Endodermal cell (in vitro differentiated cells): ENCODE measurements at regions not wholly inside any gene's neighbourhood (a gene's known extent, or its start where the extent isn't known, plus 50 kb on each side); places are given as distances from the start of the nearest gene placed in this dataset.

Experiments used
- DNase-seq: peaks from one replicate; pipeline ENCODE4 v3.0.0-alpha.2; 2017
- H3K27ac ChIP-seq: 2 replicates; pipeline ENCODE4 v1.5.1; 2013; ENCODE audit warnings: mild to moderate bottlenecking, low read depth, low read length, moderate library complexity
- H3K27me3 ChIP-seq: 2 replicates; pipeline ENCODE4 v1.6.1; 2013; ENCODE audit warnings: mild to moderate bottlenecking, low read length, moderate library complexity; ENCODE audit not compliant: insufficient read depth, control insufficient read depth, poor library complexity, severe bottlenecking
- H3K36me3 ChIP-seq: 2 replicates; pipeline ENCODE4 v1.7.0; 2013; ENCODE audit warnings: mild to moderate bottlenecking, low read length, moderate library complexity; ENCODE audit not compliant: control insufficient read depth, insufficient read depth
- H3K4me1 ChIP-seq: one replicate; pipeline ENCODE4 v1.7.0; 2013; ENCODE audit warnings: low read length; ENCODE audit not compliant: control insufficient read depth, insufficient read depth
- H3K4me3 ChIP-seq: 2 replicates; pipeline ENCODE4 v1.5.1; 2013; ENCODE audit warnings: mild to moderate bottlenecking, low read length, moderate library complexity
- H3K9ac ChIP-seq: 2 replicates; pipeline ENCODE4 v1.6.1; 2013; ENCODE audit warnings: mild to moderate bottlenecking, low read length, moderate library complexity; ENCODE audit not compliant: poor library complexity, severe bottlenecking; ENCODE audit errors: extremely low read depth
- H3K9me3 ChIP-seq: 2 replicates; pipeline ENCODE4 v1.6.1; 2013; ENCODE audit warnings: mild to moderate bottlenecking, low read length, moderate library complexity; ENCODE audit not compliant: control insufficient read depth
- H3K27ac Mint-ChIP-seq: 2 replicates; pipeline ENCODE4 v1.8.0; 2020; ENCODE audit warnings: mixed read lengths
- H3K27me3 Mint-ChIP-seq: 2 replicates; pipeline ENCODE4 v1.8.0; 2021; ENCODE audit warnings: mild to moderate bottlenecking, mixed read lengths; ENCODE audit not compliant: insufficient read depth
- H3K36me3 Mint-ChIP-seq: 2 replicates; pipeline ENCODE4 v1.8.0; 2020; ENCODE audit warnings: low read depth, mixed read lengths
- H3K4me1 Mint-ChIP-seq: 2 replicates; pipeline ENCODE4 v1.8.0; 2020; ENCODE audit warnings: mixed read lengths
- H3K4me3 Mint-ChIP-seq: 2 replicates; pipeline ENCODE4 v1.8.0; 2020; ENCODE audit warnings: mild to moderate bottlenecking, moderate library complexity, mixed read lengths
- H3K9me3 Mint-ChIP-seq: 2 replicates; pipeline ENCODE4 v1.8.0; 2020; ENCODE audit warnings: mild to moderate bottlenecking, mixed read lengths
- WGBS, 2 experiments: methylation state at CpG; one replicate each; pipeline versions ENCODE4 v1.1.5 to v1.1.7; 2013; ENCODE audit warnings: missing lambda C conversion rate in 2 of 2, mixed read lengths in 1 of 2; ENCODE audit not compliant: insufficient coverage in 1 of 2, insufficient read length in 1 of 2; 5-methylcytosine and 5-hydroxymethylcytosine counted together
- TF ChIP-seq, protein P1 (sequence below): fragments of 200-600 bp; sonication (generic); conservative IDR thresholded peaks from 2 replicates; pipeline ENCODE4 v1.5.0; 2021; ENCODE audit warnings: antibody characterized with exemption, mild to moderate bottlenecking

DNA sequence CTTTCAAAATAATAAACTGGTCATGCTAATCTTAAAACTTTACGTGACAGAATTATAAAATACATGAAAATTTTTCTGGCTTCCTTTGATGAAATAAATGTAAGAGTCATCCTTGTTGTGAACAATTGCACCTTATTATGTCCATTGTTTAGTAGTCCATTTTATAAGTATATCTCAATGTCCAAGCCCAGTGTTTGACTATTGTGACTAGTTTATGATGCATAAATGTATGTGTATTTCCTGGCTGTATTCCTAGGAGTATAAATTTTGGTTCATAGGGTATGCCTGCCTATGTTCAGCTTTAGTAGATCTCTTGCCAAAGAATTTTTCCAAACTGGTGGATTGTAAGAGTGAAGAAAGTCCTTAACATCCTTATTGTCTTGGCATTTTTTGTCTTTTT is 2895.5 kb upstream of the PCDH20 start:
- H3K9me3 ChIP-seq = no peaks in the 10 kb centered on the region
- no peak overlapping the region for H3K27ac Mint-ChIP-seq
- H3K9me3 Mint-ChIP-seq = no peaks in the 10 kb centered on the region
- H3K27ac ChIP-seq = no peak overlapping the region
- no peak overlapping the region for H3K4me3 ChIP-seq
- TF ChIP-seq, protein P1, sequence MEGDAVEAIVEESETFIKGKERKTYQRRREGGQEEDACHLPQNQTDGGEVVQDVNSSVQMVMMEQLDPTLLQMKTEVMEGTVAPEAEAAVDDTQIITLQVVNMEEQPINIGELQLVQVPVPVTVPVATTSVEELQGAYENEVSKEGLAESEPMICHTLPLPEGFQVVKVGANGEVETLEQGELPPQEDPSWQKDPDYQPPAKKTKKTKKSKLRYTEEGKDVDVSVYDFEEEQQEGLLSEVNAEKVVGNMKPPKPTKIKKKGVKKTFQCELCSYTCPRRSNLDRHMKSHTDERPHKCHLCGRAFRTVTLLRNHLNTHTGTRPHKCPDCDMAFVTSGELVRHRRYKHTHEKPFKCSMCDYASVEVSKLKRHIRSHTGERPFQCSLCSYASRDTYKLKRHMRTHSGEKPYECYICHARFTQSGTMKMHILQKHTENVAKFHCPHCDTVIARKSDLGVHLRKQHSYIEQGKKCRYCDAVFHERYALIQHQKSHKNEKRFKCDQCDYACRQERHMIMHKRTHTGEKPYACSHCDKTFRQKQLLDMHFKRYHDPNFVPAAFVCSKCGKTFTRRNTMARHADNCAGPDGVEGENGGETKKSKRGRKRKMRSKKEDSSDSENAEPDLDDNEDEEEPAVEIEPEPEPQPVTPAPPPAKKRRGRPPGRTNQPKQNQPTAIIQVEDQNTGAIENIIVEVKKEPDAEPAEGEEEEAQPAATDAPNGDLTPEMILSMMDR = no peak
- H3K4me3 Mint-ChIP-seq = no peak overlapping the region
- no peaks in the 10 kb centered on the region for H3K27me3 Mint-ChIP-seq
- no peaks in the 10 kb centered on the region for H3K27me3 ChIP-seq
- no peak overlapping the region for H3K9ac ChIP-seq
- H3K4me1 Mint-ChIP-seq = no peaks in the 10 kb centered on the region
- WGBS, 2 experiments = 67 to 89% methylated on average over 1 of the region's 1 CpG
- no peaks in the 10 kb centered on the region for H3K4me1 ChIP-seq
- no peak for DNase-seq
- H3K36me3 ChIP-seq = no peaks in the 10 kb centered on the region
- no peaks in the 10 kb centered on the region for H3K36me3 Mint-ChIP-seq

DNA sequence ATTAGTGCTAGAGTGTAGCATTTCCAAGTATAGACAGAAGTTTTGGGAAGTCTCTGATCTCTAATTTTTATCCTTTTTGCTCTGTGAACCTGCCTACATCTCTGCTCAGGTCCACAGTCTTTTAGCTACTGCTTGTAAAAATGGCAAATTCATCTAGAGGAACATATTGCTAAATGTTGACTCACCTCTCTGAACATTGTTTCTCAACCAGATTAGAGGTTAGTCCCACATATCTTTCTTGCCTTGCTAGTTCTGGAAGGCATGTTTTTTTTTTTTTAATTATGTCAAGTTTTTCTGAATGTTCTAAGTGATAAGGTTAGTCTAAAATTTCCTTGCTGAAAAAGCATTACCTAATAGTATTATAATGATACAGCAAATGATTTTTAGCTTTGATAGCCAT is 2889.6 kb upstream of the PCDH20 start:
- DNase-seq = no peak
- no peaks in the 10 kb centered on the region for H3K27me3 ChIP-seq
- TF ChIP-seq, protein P1 = no peak
- no peak overlapping the region for H3K27ac ChIP-seq
- H3K36me3 ChIP-seq = no peaks in the 10 kb centered on the region
- H3K4me3 ChIP-seq = no peak overlapping the region
- no peak overlapping the region for H3K9ac ChIP-seq
- Mint-ChIP-seq H3K4me3 (no peak overlapping the region), H3K9me3 (no peaks in the 10 kb centered on the region), H3K27me3 (no peaks in the 10 kb centered on the region), H3K27ac (no peak overlapping the region), H3K4me1 (no peaks in the 10 kb centered on the region), H3K36me3 (no peaks in the 10 kb centered on the region)
- no peaks in the 10 kb centered on the region for H3K9me3 ChIP-seq
- no peaks in the 10 kb centered on the region for H3K4me1 ChIP-seq

DNA sequence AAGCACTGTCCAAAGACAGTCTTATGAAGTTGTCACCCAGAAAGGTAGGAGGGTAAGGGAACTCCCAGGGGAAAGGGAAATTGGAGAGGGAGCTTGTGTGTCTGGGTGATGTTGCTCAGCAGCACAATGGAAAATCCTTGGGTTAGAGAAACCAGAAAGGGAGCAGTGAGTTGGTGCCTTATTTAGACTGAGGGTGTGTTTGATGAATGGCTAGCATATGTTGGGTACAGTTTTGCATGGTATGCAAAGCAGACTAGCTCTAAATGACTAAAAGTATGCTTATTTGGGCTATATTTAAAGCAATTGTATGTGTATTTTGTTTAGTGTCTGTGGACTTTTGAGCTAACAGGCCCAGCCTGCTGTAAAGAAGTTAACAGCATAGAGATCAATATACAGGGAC is 2884.6 kb upstream of the PCDH20 start:
- TF ChIP-seq, protein P1 = no peak
- Histone ChIP-seq H3K4me1 (no peaks in the 10 kb centered on the region), H3K27me3 (no peaks in the 10 kb centered on the region), H3K9ac (no peak overlapping the region), H3K4me3 (no peak overlapping the region), H3K27ac (no peak overlapping the region), H3K36me3 (no peaks in the 10 kb centered on the region), H3K9me3 (no peaks in the 10 kb centered on the region)
- no peak overlapping the region for H3K4me3 Mint-ChIP-seq
- H3K27me3 Mint-ChIP-seq = no peaks in the 10 kb centered on the region
- no peaks in the 10 kb centered on the region for H3K4me1 Mint-ChIP-seq
- H3K9me3 Mint-ChIP-seq = peaks cover 2% of the 10 kb centered on the region
- no peaks in the 10 kb centered on the region for H3K36me3 Mint-ChIP-seq
- H3K27ac Mint-ChIP-seq = no peak overlapping the region
- DNase-seq = no peak
